ENCODE measurements at regions not wholly inside any gene's neighbourhood (a gene's known extent, or its start where the extent isn't known, plus 50 kb on each side); places are given as distances from the start of the nearest gene placed in this dataset.

- CTCF ChIA-PET, result no interaction called here
These were observed 240.9 kb upstream of the CADM1 start for GRCh38 chr11:115745066-115745465.

GRCh38 chr11:115743719-115744118, 239.5 kb upstream of the CADM1 start:
- ChIA-PET CTCF (no interaction called here), POLR2A (no interaction called here)
- ATAC-seq (no peak), DNase-seq (ENCODE audit: low read depth, low spot score) (no peak)
- Histone ChIP-seq H3K4me1 (ENCODE audit: control insufficient read depth, insufficient read depth, low read length) (no peaks in the 10 kb centered on the region), H3K27me3 (ENCODE audit: control insufficient read depth, insufficient read depth, low read length) (no peaks in the 10 kb centered on the region; the same call in 1 of the 2 replicates), H3K9me3 (ENCODE audit: control insufficient read depth, insufficient read depth, low read depth, low read length) (no peaks in the 10 kb centered on the region), H3K36me3 (ENCODE audit: control insufficient read depth, insufficient read depth, low read length) (no peaks in the 10 kb centered on the region), H3K27ac (ENCODE audit: low read length) (no peak overlapping the region), H3K4me3 (ENCODE audit: low read depth in 2 of 2, low read length in 2 of 2) (no peak overlapping the region)
- no TSS peak for BruUV-seq (replicated peaks)
- TF ChIP-seq SIN3A (IDR thresholded peaks at IDR 0.05; ENCODE audit: borderline replicate concordance, insufficient read depth, low read depth, low read length) (no peak), CTCF (IDR thresholded peaks at IDR 0.05) (no peak), TCF7L2 (IDR thresholded peaks at IDR 0.05; ENCODE audit: low read depth, low read length) (no peak), REST (IDR thresholded peaks at IDR 0.05; ENCODE audit: insufficient read depth in 1 of 2, low read depth in 2 of 2, low read length in 1 of 2) (no peak), POLR2AphosphoS5 (IDR thresholded peaks at IDR 0.05; ENCODE audit: low read depth, low read length) (no peak)
- in situ Hi-C loops (cut with HindIII; ENCODE audit: low pct_unique_long_range_greater_than_20kb, low sequenced_read_pairs), result no loop called here
- intact Hi-C loops (cut with micrococcal nuclease; ENCODE audit: unreplicated experiment), result no loop called here

More at GRCh38 chr11:115745066-115745465, 240.9 kb upstream of the CADM1 start:
- POLR2A ChIA-PET, result no interaction called here
- BruUV-seq (replicated peaks), result no TSS peak
- DNase-seq (ENCODE audit: low read depth, low spot score) (no peak), ATAC-seq (no peak)
- Histone ChIP-seq H3K9me3 (ENCODE audit: control insufficient read depth, insufficient read depth, low read depth, low read length) (no peaks in the 10 kb centered on the region), H3K4me1 (ENCODE audit: control insufficient read depth, insufficient read depth, low read length) (no peaks in the 10 kb centered on the region), H3K27me3 (ENCODE audit: control insufficient read depth, insufficient read depth, low read length) (no peaks in the 10 kb centered on the region; the same call in 1 of the 2 replicates), H3K4me3 (ENCODE audit: low read depth in 2 of 2, low read length in 2 of 2) (no peak overlapping the region), H3K36me3 (ENCODE audit: control insufficient read depth, insufficient read depth, low read length) (no peaks in the 10 kb centered on the region), H3K27ac (ENCODE audit: low read length) (no peak overlapping the region)
- no peak for TF ChIP-seq POLR2AphosphoS5 (IDR thresholded peaks at IDR 0.05; ENCODE audit: low read depth, low read length)
- no peak for TF ChIP-seq REST (IDR thresholded peaks at IDR 0.05; ENCODE audit: insufficient read depth in 1 of 2, low read depth in 2 of 2, low read length in 1 of 2)
- no peak for TF ChIP-seq TCF7L2 (IDR thresholded peaks at IDR 0.05; ENCODE audit: low read depth, low read length)
- TF ChIP-seq SIN3A (IDR thresholded peaks at IDR 0.05; ENCODE audit: borderline replicate concordance, insufficient read depth, low read depth, low read length), result no peak
- no peak for TF ChIP-seq CTCF (IDR thresholded peaks at IDR 0.05)
- in situ Hi-C loops (cut with HindIII; ENCODE audit: low pct_unique_long_range_greater_than_20kb, low sequenced_read_pairs) (no loop called here), intact Hi-C loops (cut with micrococcal nuclease; ENCODE audit: unreplicated experiment) (no loop called here)
